ENCODE measurements at regions not wholly inside any gene's neighbourhood (a gene's known extent, or its start where the extent isn't known, plus 50 kb on each side); places are given as distances from the start of the nearest gene placed in this dataset.
A peak's percentile ranks its signal among the peaks of the same experiment; 100 is the strongest.

- Mint-ChIP-seq H3K27ac (peak overlapping the region; percentile 93), H3K36me3 (no peaks in the 10 kb centered on the region), H3K9me3 (no peaks in the 10 kb centered on the region), H3K27me3 (ENCODE audit: low read depth) (no peaks in the 10 kb centered on the region), H3K4me3 (no peak overlapping the region), H3K4me1 (peaks cover 22% of the 10 kb centered on the region)
- no peak for TF ChIP-seq CTCF (IDR thresholded peaks at IDR 0.05; ENCODE audit: unreplicated experiment)
- no peak for DNase-seq (ENCODE audit: low spot score in 2 of 2, unreplicated experiment in 2 of 2)
Observed at GRCh38 chr4:145348291-145348690, 133.4 kb upstream of the SMAD1 start.

- Mint-ChIP-seq H3K4me1 (peaks cover 22% of the 10 kb centered on the region), H3K27ac (peak overlapping the region; percentile 93), H3K27me3 (ENCODE audit: low read depth) (no peaks in the 10 kb centered on the region), H3K9me3 (no peaks in the 10 kb centered on the region), H3K4me3 (no peak overlapping the region), H3K36me3 (no peaks in the 10 kb centered on the region)
- DNase-seq (ENCODE audit: low spot score in 2 of 2, unreplicated experiment in 2 of 2): no peak
- TF ChIP-seq CTCF (IDR thresholded peaks at IDR 0.05; ENCODE audit: unreplicated experiment): no peak
Observed at GRCh38 chr4:145347684-145348083, 134.0 kb upstream of the SMAD1 start.

- Mint-ChIP-seq H3K27me3 (ENCODE audit: low read depth) (no peaks in the 10 kb centered on the region), H3K4me3 (no peak overlapping the region), H3K9me3 (no peaks in the 10 kb centered on the region), H3K27ac (no peak overlapping the region), H3K4me1 (peaks cover 27% of the 10 kb centered on the region), H3K36me3 (no peaks in the 10 kb centered on the region)
- DNase-seq (ENCODE audit: low spot score in 2 of 2, unreplicated experiment in 2 of 2): no peak
- TF ChIP-seq CTCF (IDR thresholded peaks at IDR 0.05; ENCODE audit: unreplicated experiment): no peak
Observed at GRCh38 chr4:145346081-145346480, 135.6 kb upstream of the SMAD1 start.

- DNase-seq (ENCODE audit: low spot score in 2 of 2, unreplicated experiment in 2 of 2): no peak
- H3K36me3 Mint-ChIP-seq: no peaks in the 10 kb centered on the region
Observed at GRCh38 chr4:145345401-145345800, 136.3 kb upstream of the SMAD1 start.

GRCh38 chr4:145341381-145341780 is 140.3 kb upstream of the SMAD1 start:
- H3K4me1 Mint-ChIP-seq: peaks cover 13% of the 10 kb centered on the region
- no peak for TF ChIP-seq CTCF (IDR thresholded peaks at IDR 0.05; ENCODE audit: unreplicated experiment)
- no peak overlapping the region for H3K27ac Mint-ChIP-seq
- H3K4me3 Mint-ChIP-seq: no peak overlapping the region
- DNase-seq (ENCODE audit: low spot score in 2 of 2, unreplicated experiment in 2 of 2): no peak
- H3K27me3 Mint-ChIP-seq (ENCODE audit: low read depth): no peaks in the 10 kb centered on the region
- H3K9me3 Mint-ChIP-seq: no peaks in the 10 kb centered on the region
- H3K36me3 Mint-ChIP-seq: no peaks in the 10 kb centered on the region

More at GRCh38 chr4:145345401-145345800, 136.3 kb upstream of the SMAD1 start:
- peaks cover 27% of the 10 kb centered on the region for H3K4me1 Mint-ChIP-seq
- no peaks in the 10 kb centered on the region for H3K9me3 Mint-ChIP-seq
- H3K27ac Mint-ChIP-seq: no peak overlapping the region
- no peak overlapping the region for H3K4me3 Mint-ChIP-seq
- TF ChIP-seq CTCF (IDR thresholded peaks at IDR 0.05; ENCODE audit: unreplicated experiment): no peak
- H3K27me3 Mint-ChIP-seq (ENCODE audit: low read depth): no peaks in the 10 kb centered on the region

GRCh38 chr4:145340071-145340675 is 141.5 kb upstream of the SMAD1 start:
- Mint-ChIP-seq H3K4me3 (no peak overlapping the region), H3K4me1 (peaks cover 18% of the 10 kb centered on the region), H3K27ac (no peak overlapping the region), H3K9me3 (no peaks in the 10 kb centered on the region), H3K36me3 (no peaks in the 10 kb centered on the region), H3K27me3 (ENCODE audit: low read depth) (no peaks in the 10 kb centered on the region)
- no peak for DNase-seq (ENCODE audit: low spot score in 2 of 2, unreplicated experiment in 2 of 2)
- TF ChIP-seq CTCF (IDR thresholded peaks at IDR 0.05; ENCODE audit: unreplicated experiment): no peak
